GM23248 (cell line): ENCODE measurements at regions not wholly inside any gene's neighbourhood (a gene's known extent, or its start where the extent isn't known, plus 50 kb on each side); places are given as distances from the start of the nearest gene placed in this dataset.

Source experiments
- EZH2 ChIP-seq: fragments of 200-600 bp; sonication (generic); IDR thresholded peaks from 2 replicates; pipeline ENCODE4 v1.6.1; 2018; ENCODE audit warnings: antibody characterized with exemption, mild to moderate bottlenecking; ENCODE audit not compliant: insufficient read depth, poor library complexity, severe bottlenecking
- EZH2phosphoT487 ChIP-seq: fragments of 200-600 bp; sonication (generic); IDR thresholded peaks from 2 replicates; pipeline ENCODE4 v1.6.1; 2018; ENCODE audit warnings: antibody characterized with exemption, moderate library complexity, mild to moderate bottlenecking, low read depth; ENCODE audit not compliant: insufficient read depth

GRCh38 chr20:58143531-58143930, 84.9 kb downstream of the ANKRD60 start:
- TF ChIP-seq EZH2 (no peak), EZH2phosphoT487 (no peak)
